ENCODE measurements at regions not wholly inside any gene's neighbourhood (a gene's known extent, or its start where the extent isn't known, plus 50 kb on each side); places are given as distances from the start of the nearest gene placed in this dataset.

GRCh38 chr3:109910772-109911171 is 573.4 kb upstream of the DPPA4 start:
- TF ChIP-seq POLR2AphosphoS5 (IDR thresholded peaks at IDR 0.05; ENCODE audit: low read depth) (no peak), CTCF (IDR thresholded peaks at IDR 0.05; ENCODE audit: insufficient read depth, low read length) (no peak), SPI1 (IDR thresholded peaks at IDR 0.05; ENCODE audit: borderline replicate concordance, low read depth) (no peak), REST (IDR thresholded peaks at IDR 0.05; ENCODE audit: insufficient replicate concordance, low read depth) (no peak), GABPA (IDR thresholded peaks at IDR 0.05; ENCODE audit: low read depth) (no peak)
- H3K27me3 ChIP-seq (ENCODE audit: insufficient read depth, poor library complexity, severe bottlenecking) = no peaks in the 10 kb centered on the region
- no peak overlapping the region for H3K27ac ChIP-seq (replicated peaks)
- no peak for DNase-seq (ENCODE audit: low read depth in 1 of 2, low spot score in 1 of 2)
- H3K4me3 ChIP-seq (replicated peaks; ENCODE audit: insufficient read depth, low read length) = no peak overlapping the region

- no peak for DNase-seq (ENCODE audit: low read depth in 1 of 2, low spot score in 1 of 2)
- Histone ChIP-seq H3K27me3 (ENCODE audit: insufficient read depth, poor library complexity, severe bottlenecking) (no peaks in the 10 kb centered on the region), H3K4me3 (replicated peaks; ENCODE audit: insufficient read depth, low read length) (no peak overlapping the region), H3K27ac (replicated peaks) (no peak overlapping the region)
- no peak for TF ChIP-seq CTCF (IDR thresholded peaks at IDR 0.05; ENCODE audit: insufficient read depth, low read length)
- TF ChIP-seq REST (IDR thresholded peaks at IDR 0.05; ENCODE audit: insufficient replicate concordance, low read depth) = no peak
- TF ChIP-seq SPI1 (IDR thresholded peaks at IDR 0.05; ENCODE audit: borderline replicate concordance, low read depth) = no peak
- TF ChIP-seq POLR2AphosphoS5 (IDR thresholded peaks at IDR 0.05; ENCODE audit: low read depth) = no peak
- TF ChIP-seq GABPA (IDR thresholded peaks at IDR 0.05; ENCODE audit: low read depth) = no peak
Observed at GRCh38 chr3:109918740-109919139, 581.4 kb upstream of the DPPA4 start.

- no peak for DNase-seq (ENCODE audit: low read depth in 1 of 2, low spot score in 1 of 2)
- TF ChIP-seq CTCF (IDR thresholded peaks at IDR 0.05; ENCODE audit: insufficient read depth, low read length) (no peak), SPI1 (IDR thresholded peaks at IDR 0.05; ENCODE audit: borderline replicate concordance, low read depth) (no peak), GABPA (IDR thresholded peaks at IDR 0.05; ENCODE audit: low read depth) (no peak), POLR2AphosphoS5 (IDR thresholded peaks at IDR 0.05; ENCODE audit: low read depth) (no peak), REST (IDR thresholded peaks at IDR 0.05; ENCODE audit: insufficient replicate concordance, low read depth) (no peak)
- no peak overlapping the region for H3K4me3 ChIP-seq (replicated peaks; ENCODE audit: insufficient read depth, low read length)
- H3K27ac ChIP-seq (replicated peaks) = no peak overlapping the region
- H3K27me3 ChIP-seq (ENCODE audit: insufficient read depth, poor library complexity, severe bottlenecking) = no peaks in the 10 kb centered on the region
Observed at GRCh38 chr3:109920749-109921148, 583.4 kb upstream of the DPPA4 start.
